DND-41 (cell line): ENCODE measurements at regions not wholly inside any gene's neighbourhood (a gene's known extent, or its start where the extent isn't known, plus 50 kb on each side); places are given as distances from the start of the nearest gene placed in this dataset.

ENCODE experiments used
- ATAC-seq: fragments of 200-7000 bp; cut with Tn5 transposase; 3 replicates; pipeline ENCODE4 v1.9.1; 2021; ENCODE audit warnings: low read depth; ENCODE audit not compliant: insufficient read depth
- DNase-seq: peaks from one replicate; pipeline ENCODE4 v3.0.0-alpha.2; 2020
- H2AFZ ChIP-seq: 2 replicates; pipeline ENCODE4 v1.6.0; 2012; ENCODE audit warnings: low read depth, low read length
- H3K27ac ChIP-seq: 2 replicates; pipeline ENCODE4 v1.5.1; 2012; ENCODE audit warnings: low read length, inconsistent platforms
- H3K27me3 ChIP-seq: fragments of 200-600 bp; sonication (generic); 2 replicates; pipeline ENCODE4 v1.6.0; 2012; ENCODE audit warnings: low read length, mild to moderate bottlenecking, inconsistent platforms; ENCODE audit not compliant: insufficient read depth, poor library complexity
- H3K36me3 ChIP-seq: 2 replicates; pipeline ENCODE4 v1.5.1; 2012; ENCODE audit warnings: low read length, inconsistent platforms; ENCODE audit not compliant: insufficient read depth
- H3K4me1 ChIP-seq: 2 replicates; pipeline ENCODE4 v1.5.1; 2012; ENCODE audit warnings: mild to moderate bottlenecking, low read length; ENCODE audit not compliant: insufficient read depth
- H3K4me2 ChIP-seq: 2 replicates; pipeline ENCODE4 v1.6.0; 2012; ENCODE audit warnings: mild to moderate bottlenecking, moderate library complexity, low read length, inconsistent platforms; ENCODE audit not compliant: insufficient read depth
- H3K4me3 ChIP-seq, 2 experiments: fragments of 200-600 bp in 1 of 2; shearing (Covaris generic) in 1 of 2; 2 replicates each; pipeline ENCODE4 v1.5.1; 2012 to 2016; ENCODE audit warnings: inconsistent platforms in 2 of 2, low read length in 2 of 2, mild to moderate bottlenecking in 2 of 2, low read depth in 1 of 2, moderate library complexity in 1 of 2
- H3K79me2 ChIP-seq: 2 replicates; pipeline ENCODE4 v1.6.0; 2012; ENCODE audit warnings: low read length, inconsistent platforms; ENCODE audit not compliant: insufficient read depth
- H3K9ac ChIP-seq: 2 replicates; pipeline ENCODE4 v1.6.0; 2012; ENCODE audit warnings: low read depth, mild to moderate bottlenecking, inconsistent platforms, low read length, moderate library complexity
- H3K9me3 ChIP-seq: 2 replicates; pipeline ENCODE4 v1.5.1; 2012; ENCODE audit warnings: low read length, moderate library complexity, mild to moderate bottlenecking, inconsistent platforms; ENCODE audit not compliant: insufficient read depth, severe bottlenecking
- H4K20me1 ChIP-seq: 2 replicates; pipeline ENCODE4 v1.6.0; 2012; ENCODE audit warnings: low read length; ENCODE audit not compliant: insufficient read depth
- CTCF ChIP-seq: IDR thresholded peaks from 2 replicates; pipeline ENCODE4 v1.5.1; 2012; ENCODE audit warnings: borderline replicate concordance, low read length, moderate library complexity, mild to moderate bottlenecking; ENCODE audit not compliant: poor library complexity, severe bottlenecking; ENCODE audit errors: extremely low read depth
- EZH2 ChIP-seq: IDR thresholded peaks from 3 replicates; pipeline ENCODE4 v1.6.1; 2012; ENCODE audit warnings: borderline replicate concordance, low read depth, mild to moderate bottlenecking, moderate library complexity, low read length, inconsistent platforms; ENCODE audit not compliant: severe bottlenecking

- no peaks in the 10 kb centered on the region for H3K27me3 ChIP-seq
- peak; percentile 88 for ATAC-seq
Observed at GRCh38 chr6:166775180-166775922, 148.3 kb upstream of the RPS6KA2 start.

GRCh38 chr6:166774770-166775169 is 147.7 kb upstream of the RPS6KA2 start:
- Histone ChIP-seq H3K4me3 (no peak overlapping the region), H3K9me3 (no peaks in the 10 kb centered on the region), H3K9ac (no peak overlapping the region), H4K20me1 (peaks cover 3% of the 10 kb centered on the region; the same call in 1 of the 2 replicates), H3K27ac (no peak overlapping the region), H3K27me3 (no peaks in the 10 kb centered on the region), H2AFZ (no peak overlapping the region), H3K4me1 (no peaks in the 10 kb centered on the region), H3K36me3 (no peaks in the 10 kb centered on the region), H3K4me2 (no peak overlapping the region), H3K79me2 (no peaks in the 10 kb centered on the region)
- DNase-seq (no peak), ATAC-seq (no peak)
- TF ChIP-seq EZH2, result no peak
- TF ChIP-seq CTCF, result no peak

More at GRCh38 chr6:166775180-166775922, 148.3 kb upstream of the RPS6KA2 start:
- no peak for TF ChIP-seq EZH2
- TF ChIP-seq CTCF, result peak; percentile 91
- H3K4me3 ChIP-seq, result no peak overlapping the region
- no peak overlapping the region for H3K4me2 ChIP-seq
- H3K36me3 ChIP-seq, result no peaks in the 10 kb centered on the region
- peaks cover 3% of the 10 kb centered on the region; the same call in 1 of the 2 replicates for H4K20me1 ChIP-seq
- no peak overlapping the region for H3K9ac ChIP-seq
- no peak overlapping the region for H3K27ac ChIP-seq
- H3K9me3 ChIP-seq, result no peaks in the 10 kb centered on the region
- peak; percentile 54 for DNase-seq
- no peaks in the 10 kb centered on the region for H3K4me1 ChIP-seq
- no peaks in the 10 kb centered on the region for H3K79me2 ChIP-seq
- 0 out of 2 replicates have a peak overlapping the region, but pooled peaks have one; percentile 25 for H2AFZ ChIP-seq

- H3K27me3 ChIP-seq, result no peaks in the 10 kb centered on the region
- H3K27ac ChIP-seq, result no peak overlapping the region
- no peaks in the 10 kb centered on the region for H3K4me1 ChIP-seq
Observed at GRCh38 chr6:166774292-166774691, 147.2 kb upstream of the RPS6KA2 start.

More at GRCh38 chr6:166774292-166774691, 147.2 kb upstream of the RPS6KA2 start:
- ATAC-seq (no peak), DNase-seq (no peak)
- Histone ChIP-seq H2AFZ (no peak overlapping the region), H3K79me2 (no peaks in the 10 kb centered on the region), H3K4me2 (no peak overlapping the region), H3K9me3 (no peaks in the 10 kb centered on the region), H3K4me3 (no peak overlapping the region), H3K9ac (no peak overlapping the region), H3K36me3 (no peaks in the 10 kb centered on the region), H4K20me1 (peaks cover 3% of the 10 kb centered on the region; the same call in 1 of the 2 replicates)
- no peak for TF ChIP-seq CTCF
- no peak for TF ChIP-seq EZH2
